ENCODE measurements at regions not wholly inside any gene's neighbourhood (a gene's known extent, or its start where the extent isn't known, plus 50 kb on each side); places are given as distances from the start of the nearest gene placed in this dataset.

DNA sequence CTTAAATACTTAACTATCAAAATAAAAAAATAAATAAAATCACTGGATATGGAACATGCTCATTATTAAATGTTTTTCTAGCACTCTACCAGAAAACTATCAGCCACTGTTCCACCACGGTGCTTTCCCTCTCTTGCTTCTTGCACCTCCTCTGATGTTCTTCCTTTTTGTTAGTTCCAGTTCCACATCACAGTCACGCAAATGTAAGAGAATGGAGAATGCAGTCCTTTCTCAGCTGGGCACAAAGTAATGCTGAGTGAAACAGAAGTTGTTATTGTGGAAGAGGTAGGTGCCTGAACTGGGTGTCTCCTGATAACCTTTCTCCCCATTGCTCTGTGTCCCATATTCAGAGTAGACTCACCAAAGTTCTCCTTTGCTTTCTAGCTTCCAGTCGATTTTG is 1116.9 kb upstream of the TMEM132C start:
- TF ChIP-seq, protein P1, sequence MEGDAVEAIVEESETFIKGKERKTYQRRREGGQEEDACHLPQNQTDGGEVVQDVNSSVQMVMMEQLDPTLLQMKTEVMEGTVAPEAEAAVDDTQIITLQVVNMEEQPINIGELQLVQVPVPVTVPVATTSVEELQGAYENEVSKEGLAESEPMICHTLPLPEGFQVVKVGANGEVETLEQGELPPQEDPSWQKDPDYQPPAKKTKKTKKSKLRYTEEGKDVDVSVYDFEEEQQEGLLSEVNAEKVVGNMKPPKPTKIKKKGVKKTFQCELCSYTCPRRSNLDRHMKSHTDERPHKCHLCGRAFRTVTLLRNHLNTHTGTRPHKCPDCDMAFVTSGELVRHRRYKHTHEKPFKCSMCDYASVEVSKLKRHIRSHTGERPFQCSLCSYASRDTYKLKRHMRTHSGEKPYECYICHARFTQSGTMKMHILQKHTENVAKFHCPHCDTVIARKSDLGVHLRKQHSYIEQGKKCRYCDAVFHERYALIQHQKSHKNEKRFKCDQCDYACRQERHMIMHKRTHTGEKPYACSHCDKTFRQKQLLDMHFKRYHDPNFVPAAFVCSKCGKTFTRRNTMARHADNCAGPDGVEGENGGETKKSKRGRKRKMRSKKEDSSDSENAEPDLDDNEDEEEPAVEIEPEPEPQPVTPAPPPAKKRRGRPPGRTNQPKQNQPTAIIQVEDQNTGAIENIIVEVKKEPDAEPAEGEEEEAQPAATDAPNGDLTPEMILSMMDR (conservative IDR thresholded peaks at IDR 0.05; ENCODE audit: low read depth, low read length): no peak
- no peak for TF ChIP-seq EZH2phosphoT487 (IDR thresholded peaks at IDR 0.05; ENCODE audit: borderline replicate concordance, low read length)
- no peak for TF ChIP-seq EZH2 (IDR thresholded peaks at IDR 0.05; ENCODE audit: low read length, unreplicated experiment)

Data from PC-3 (cell line).